Right cardiac atrium (tissue), 5 donors: ENCODE measurements at regions not wholly inside any gene's neighbourhood (a gene's known extent, or its start where the extent isn't known, plus 50 kb on each side); places are given as distances from the start of the nearest gene placed in this dataset.
A peak's percentile ranks its signal among the peaks of the same experiment; 100 is the strongest.

ENCODE experiments used
- ATAC-seq, 2 donors: fragments of 200-7000 bp; cut with Tn5 transposase; one replicate each; pipeline versions ENCODE4 v1.8.0 to v1.9.1; 2020; ENCODE audit warnings: moderate library complexity in 2 of 2, mild to moderate bottlenecking in 1 of 2
- DNase-seq, 3 donors: peaks; one replicate each; pipeline ENCODE4 v3.0.0-alpha.2; 2020
- H3K27ac ChIP-seq: one replicate; pipeline ENCODE4 v1.5.1; 2013; ENCODE audit warnings: mild to moderate bottlenecking, low read length, control low read depth, moderate library complexity
- H3K27me3 ChIP-seq: one replicate; pipeline ENCODE4 v1.6.1; 2013; ENCODE audit not compliant: control insufficient read depth, insufficient read depth
- H3K4me1 ChIP-seq: one replicate; pipeline ENCODE4 v1.6.1; 2013; ENCODE audit warnings: low read length; ENCODE audit not compliant: control insufficient read depth, insufficient read depth
- H3K4me3 ChIP-seq: one replicate; pipeline ENCODE4 v1.5.1; 2013; ENCODE audit warnings: low read length, control low read depth
- H3K9me3 ChIP-seq: one replicate; pipeline ENCODE4 v1.6.1; 2013; ENCODE audit warnings: low read length; ENCODE audit not compliant: control insufficient read depth
- WGBS: extraction: QIAGEN DNeasy Blood & Tissue Kit; methylation state at CpG from one replicate; pipeline ENCODE4 v1.1.7; 2013; 5-methylcytosine and 5-hydroxymethylcytosine counted together
- intact Hi-C, 4 donors: fragments of 100-400 bp; cut with DNase I; formaldehyde crosslinking; loops; one replicate each; pipeline versions ENCODE4 v1.11.0 to v1.14.0; 2022 to 2023
- donor health status: healthy with polysubstance abuse.
- donor health status: DM: no; HTN: yes; CAD: no.
- donor health status: DM: no; HTN: no; CAD: no.
- donor health status: DM: no; HTN: yes; CAD: no; lungs with severe emphysema.
- donor health status: DM: yes; HTN: yes; CAD: no.

- Histone ChIP-seq H3K4me1 (no peaks in the 10 kb centered on the region), H3K27me3 (no peaks in the 10 kb centered on the region), H3K4me3 (no peak overlapping the region), H3K27ac (no peak overlapping the region), H3K9me3 (no peaks in the 10 kb centered on the region)
- DNase-seq (no peak), ATAC-seq (no peak)
- intact Hi-C loops, result no loop called here
- 87% methylated on average over 1 of the region's 1 CpG for WGBS
Measured at GRCh38 chr3:84439476-84439875, 519.3 kb upstream of the CADM2 start.

GRCh38 chr3:84440291-84440690, 518.5 kb upstream of the CADM2 start:
- ATAC-seq (no peak), DNase-seq (peak in 1 of 3 donors; percentile 21)
- Histone ChIP-seq H3K4me3 (no peak overlapping the region), H3K27ac (no peak overlapping the region), H3K27me3 (no peaks in the 10 kb centered on the region), H3K9me3 (no peaks in the 10 kb centered on the region), H3K4me1 (no peaks in the 10 kb centered on the region)
- intact Hi-C loops, result no loop called here
- 69% methylated on average over 11 of the region's 11 CpGs for WGBS

GRCh38 chr3:84442533-84442932, 516.3 kb upstream of the CADM2 start:
- H3K9me3 ChIP-seq, result no peaks in the 10 kb centered on the region
- intact Hi-C loops, result no loop called here
- H3K4me1 ChIP-seq, result no peaks in the 10 kb centered on the region
- no peak overlapping the region for H3K27ac ChIP-seq
- ATAC-seq (no peak), DNase-seq (no peak)
- H3K4me3 ChIP-seq, result no peak overlapping the region
- H3K27me3 ChIP-seq, result no peaks in the 10 kb centered on the region
- WGBS, result 74% methylated on average over 2 of the region's 2 CpGs

DNA sequence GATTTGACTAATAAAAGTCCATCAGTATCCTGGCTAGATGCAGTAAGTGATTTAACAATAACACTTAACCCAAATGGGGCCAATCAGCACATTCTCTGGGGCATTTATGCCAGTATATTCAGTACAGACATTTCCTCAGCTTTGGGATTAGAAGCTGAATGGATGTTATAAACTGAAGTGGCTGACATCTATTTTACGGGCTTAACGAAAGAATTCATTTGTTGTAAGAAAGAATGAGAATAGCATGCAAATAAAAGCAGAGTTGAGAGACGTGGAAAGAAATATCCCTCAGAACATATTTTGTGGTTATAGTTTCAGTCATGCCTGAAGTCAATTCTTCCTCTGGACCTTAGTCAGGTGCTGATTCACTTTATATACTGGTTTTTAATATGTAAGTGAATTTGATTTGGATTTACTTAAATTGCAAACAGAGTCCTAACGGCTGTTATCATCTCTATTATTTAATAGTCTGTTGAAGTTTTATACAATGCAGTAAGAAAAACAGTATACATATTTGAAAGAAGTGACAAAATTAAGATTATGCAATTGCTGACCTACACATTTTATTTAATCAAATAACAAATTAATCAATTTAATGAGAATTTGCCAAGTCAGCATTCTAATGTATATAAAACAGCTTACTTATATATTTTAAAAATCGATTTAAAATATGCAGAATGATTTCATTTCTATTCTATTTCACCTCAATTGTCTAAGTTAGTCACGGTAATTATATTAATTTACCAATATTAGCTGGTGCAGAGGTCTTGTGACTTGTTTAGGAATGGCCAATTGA, 513.9 kb upstream of the CADM2 start:
- 62% methylated on average over 6 of the region's 6 CpGs for WGBS
- ATAC-seq, result no peak

DNA sequence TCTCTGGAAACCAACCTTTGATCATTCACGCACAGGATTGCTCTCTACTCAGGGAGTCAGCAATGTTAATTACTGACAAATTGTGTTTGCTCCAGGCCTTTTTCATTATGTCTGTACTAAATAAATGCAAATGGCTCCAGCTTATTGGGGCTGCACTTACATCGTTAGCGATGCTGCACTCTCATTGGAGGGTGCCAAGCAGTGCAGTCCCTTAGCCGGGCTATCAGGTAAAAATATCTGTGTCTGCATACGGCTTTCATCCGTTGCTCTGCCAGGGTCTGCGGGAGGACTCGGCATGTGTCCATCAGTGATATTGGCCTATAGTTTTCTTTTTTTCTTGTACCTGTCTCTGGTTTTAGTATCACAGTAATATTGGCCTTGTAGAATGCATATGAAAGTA, 471.5 kb upstream of the CADM2 start:
- no peak overlapping the region for H3K27ac ChIP-seq
- DNase-seq (no peak), ATAC-seq (no peak)
- no peaks in the 10 kb centered on the region for H3K4me1 ChIP-seq
- intact Hi-C loops, result no loop called here
- no peaks in the 10 kb centered on the region for H3K27me3 ChIP-seq
- no peaks in the 10 kb centered on the region for H3K9me3 ChIP-seq
- H3K4me3 ChIP-seq, result no peak overlapping the region
- 88% methylated on average over 8 of the region's 8 CpGs for WGBS

More for the DNA sequence above, 513.9 kb upstream of the CADM2 start:
- Histone ChIP-seq H3K27ac (no peak overlapping the region), H3K27me3 (no peaks in the 10 kb centered on the region), H3K9me3 (no peaks in the 10 kb centered on the region), H3K4me1 (no peaks in the 10 kb centered on the region), H3K4me3 (no peak overlapping the region)
- intact Hi-C loops, result no loop called here
- DNase-seq, result no peak

DNA sequence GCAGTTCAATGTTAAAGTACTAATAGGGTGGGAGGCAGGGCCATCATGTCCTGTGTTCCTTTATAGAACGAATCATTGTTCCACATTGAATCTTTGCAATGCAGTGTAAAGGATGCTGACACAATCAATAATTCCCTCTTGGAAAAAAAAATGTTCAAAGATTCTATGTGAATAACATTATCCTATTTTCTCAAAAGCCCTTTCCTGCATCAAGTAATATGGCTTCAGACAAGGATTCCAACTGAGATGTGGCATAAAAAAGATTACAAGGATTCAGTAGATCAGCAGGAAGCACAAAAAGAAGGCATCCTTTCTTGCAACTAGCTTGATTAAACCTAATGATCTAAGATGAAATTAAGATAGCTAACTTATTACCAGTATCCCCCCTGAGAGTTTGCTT, 454.0 kb upstream of the CADM2 start:
- ATAC-seq (no peak), DNase-seq (no peak)
- Histone ChIP-seq H3K4me3 (no peak overlapping the region), H3K27me3 (no peaks in the 10 kb centered on the region), H3K9me3 (no peaks in the 10 kb centered on the region), H3K4me1 (no peaks in the 10 kb centered on the region), H3K27ac (no peak overlapping the region)
- WGBS, result 63% methylated on average over 1 of the region's 1 CpG
- intact Hi-C loops, result no loop called here

DNA sequence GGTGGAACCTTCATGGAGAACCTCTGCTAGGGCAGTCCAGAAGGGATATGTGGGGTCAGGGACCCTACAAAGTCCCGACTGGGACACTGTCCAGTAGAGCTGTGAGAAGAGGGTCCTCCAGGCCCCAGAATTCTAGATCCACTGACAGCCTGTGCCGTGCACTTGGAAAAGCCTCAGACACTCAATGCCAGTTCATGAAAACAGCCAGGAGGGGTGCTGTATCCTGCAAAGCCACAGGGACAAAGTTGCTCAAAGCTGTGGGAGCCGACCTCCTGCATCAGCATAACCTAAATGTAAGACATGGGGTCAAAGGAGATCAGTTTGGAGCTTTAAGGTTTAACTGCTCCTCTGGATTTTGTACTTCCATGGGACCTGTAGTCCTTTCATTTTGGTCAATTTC, 448.8 kb upstream of the CADM2 start:
- ATAC-seq (no peak), DNase-seq (no peak)
- no peaks in the 10 kb centered on the region for H3K9me3 ChIP-seq
- no peaks in the 10 kb centered on the region for H3K4me1 ChIP-seq
- no peak overlapping the region for H3K27ac ChIP-seq
- WGBS, result 62% methylated on average over 3 of the region's 3 CpGs
- intact Hi-C loops, result no loop called here
- no peak overlapping the region for H3K4me3 ChIP-seq
- H3K27me3 ChIP-seq, result no peaks in the 10 kb centered on the region

- DNase-seq, result no peak
- Histone ChIP-seq H3K4me1 (no peaks in the 10 kb centered on the region), H3K27ac (no peak overlapping the region), H3K4me3 (no peak overlapping the region), H3K27me3 (no peaks in the 10 kb centered on the region), H3K9me3 (peaks cover 2% of the 10 kb centered on the region)
- intact Hi-C loops, result no loop called here
- WGBS, result 72% methylated on average over 6 of the region's 6 CpGs
- ATAC-seq, result no peak
Measured at GRCh38 chr3:84522893-84523292, 435.9 kb upstream of the CADM2 start.

- Histone ChIP-seq H3K9me3 (no peaks in the 10 kb centered on the region), H3K27me3 (no peaks in the 10 kb centered on the region), H3K27ac (no peak overlapping the region), H3K4me1 (no peaks in the 10 kb centered on the region), H3K4me3 (no peak overlapping the region)
- DNase-seq (no peak), ATAC-seq (no peak)
- intact Hi-C loops, result no loop called here
- WGBS, result 78% methylated on average over 3 of the region's 3 CpGs
Measured at GRCh38 chr3:84536916-84537315, 421.9 kb upstream of the CADM2 start.

GRCh38 chr3:84538597-84538996, 420.2 kb upstream of the CADM2 start:
- H3K27me3 ChIP-seq, result no peaks in the 10 kb centered on the region
- H3K9me3 ChIP-seq, result no peaks in the 10 kb centered on the region
- intact Hi-C loops, result no loop called here
- no peak overlapping the region for H3K27ac ChIP-seq
- no peaks in the 10 kb centered on the region for H3K4me1 ChIP-seq
- no peak overlapping the region for H3K4me3 ChIP-seq
- ATAC-seq (no peak), DNase-seq (no peak)

DNA sequence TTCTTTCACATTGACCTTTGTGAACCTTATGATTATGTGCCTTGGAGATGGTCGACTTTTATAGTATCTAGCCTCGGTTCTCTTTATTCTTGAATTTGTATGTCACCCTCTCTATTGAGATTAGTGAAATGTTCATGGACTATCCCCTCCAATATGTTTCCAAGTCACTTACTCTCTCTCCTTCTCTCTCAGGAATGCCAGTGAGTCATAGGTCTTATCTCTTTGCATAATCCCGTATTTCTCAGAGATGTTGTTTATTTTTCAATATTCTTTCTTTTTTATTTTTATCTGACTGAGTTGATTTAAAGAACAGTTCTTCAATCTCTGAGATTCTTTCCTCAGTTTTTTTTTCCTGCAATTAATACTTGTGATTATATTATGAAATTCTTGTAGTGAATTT, 411.6 kb upstream of the CADM2 start:
- intact Hi-C loops, result loop anchor here in 2 of 4 donors (10.0 kb wide), 2 partner anchors 808 to 818 kb away; no protein-coding TSS in a partner anchor

More for the DNA sequence above, 411.6 kb upstream of the CADM2 start:
- ATAC-seq (no peak), DNase-seq (no peak)
- Histone ChIP-seq H3K27me3 (no peaks in the 10 kb centered on the region), H3K9me3 (no peaks in the 10 kb centered on the region), H3K4me3 (no peak overlapping the region), H3K4me1 (no peaks in the 10 kb centered on the region), H3K27ac (no peak overlapping the region)
- 54% methylated on average over 3 of the region's 3 CpGs for WGBS
